NT2/D1 (cell line): ENCODE measurements at regions not wholly inside any gene's neighbourhood (a gene's known extent, or its start where the extent isn't known, plus 50 kb on each side); places are given as distances from the start of the nearest gene placed in this dataset.

Experiments
- SUZ12 ChIP-seq: IDR thresholded peaks from 2 replicates; pipeline ENCODE4 v1.6.1; 2011; ENCODE audit not compliant: insufficient read length, insufficient read depth; ENCODE audit errors: extremely low read depth
- YY1 ChIP-seq: IDR thresholded peaks from 2 replicates; pipeline ENCODE4 v1.6.1; 2011; ENCODE audit not compliant: insufficient read length, insufficient read depth
- ZNF274 ChIP-seq: IDR thresholded peaks from 2 replicates; pipeline ENCODE4 v1.6.1; 2011; ENCODE audit warnings: mild to moderate bottlenecking, low read depth, low read length

GRCh38 chr9:81374459-81375186, 314.7 kb downstream of the TLE1 start:
- TF ChIP-seq ZNF274 (no peak), YY1 (no peak), SUZ12 (no peak)
